Spinal cord (tissue), 9 donors: ENCODE measurements at regions not wholly inside any gene's neighbourhood (a gene's known extent, or its start where the extent isn't known, plus 50 kb on each side); places are given as distances from the start of the nearest gene placed in this dataset.

ENCODE experiments used
- DNase-seq, 6 donors: peaks; one replicate each; pipeline versions ENCODE4 v3.0.0 to v3.0.0-alpha.2; 2013 to 2015; ENCODE audit warnings: low spot score in 6 of 6, low read depth in 4 of 6
- H3K27ac ChIP-seq: one replicate; pipeline ENCODE4 v1.5.1; 2013; ENCODE audit warnings: low read depth, low read length, control low read depth
- H3K27me3 ChIP-seq: one replicate; pipeline ENCODE4 v1.6.1; 2013; ENCODE audit warnings: low read length; ENCODE audit not compliant: control insufficient read depth, insufficient read depth
- H3K36me3 ChIP-seq: one replicate; pipeline ENCODE4 v1.6.1; 2013; ENCODE audit warnings: low read length; ENCODE audit not compliant: control insufficient read depth, insufficient read depth
- H3K4me1 ChIP-seq: one replicate; pipeline ENCODE4 v1.6.1; 2013; ENCODE audit warnings: low read length; ENCODE audit not compliant: control insufficient read depth, insufficient read depth
- H3K4me3 ChIP-seq: one replicate; pipeline ENCODE4 v1.5.1; 2013; ENCODE audit warnings: low read depth, low read length, control low read depth
- H3K9me3 ChIP-seq: one replicate; pipeline ENCODE4 v1.6.1; 2013; ENCODE audit warnings: low read length; ENCODE audit not compliant: control insufficient read depth, insufficient read depth
- WGBS: methylation state at CpG from one replicate; pipeline ENCODE4 v1.1.5; 2013; ENCODE audit warnings: missing lambda C conversion rate; ENCODE audit not compliant: insufficient coverage; 5-methylcytosine and 5-hydroxymethylcytosine counted together
- donor health status: healthy.

- DNase-seq, result no peak
- Histone ChIP-seq H3K36me3 (no peaks in the 10 kb centered on the region), H3K4me1 (no peaks in the 10 kb centered on the region), H3K9me3 (no peaks in the 10 kb centered on the region), H3K4me3 (no peak overlapping the region), H3K27ac (no peak overlapping the region), H3K27me3 (no peaks in the 10 kb centered on the region)
Measured at GRCh38 chr6:67593247-67593646, 1041.8 kb upstream of the ADGRB3 start.

- H3K36me3 ChIP-seq, result no peaks in the 10 kb centered on the region
- H3K9me3 ChIP-seq, result peaks cover under 1% of the 10 kb centered on the region
- peak in 1 of 6 donors; percentile 1 for DNase-seq
- H3K4me1 ChIP-seq, result no peaks in the 10 kb centered on the region
- no peaks in the 10 kb centered on the region for H3K27me3 ChIP-seq
- no peak overlapping the region for H3K27ac ChIP-seq
- no peak overlapping the region for H3K4me3 ChIP-seq
Measured at GRCh38 chr6:67591910-67592309, 1043.2 kb upstream of the ADGRB3 start.

GRCh38 chr6:67567842-67568241 lies 1067.2 kb upstream of the ADGRB3 start:
- DNase-seq, result no peak
- no peaks in the 10 kb centered on the region for H3K36me3 ChIP-seq
- no peaks in the 10 kb centered on the region for H3K4me1 ChIP-seq
- no peak overlapping the region for H3K4me3 ChIP-seq
- WGBS, result no CpG with 5 or more reads among the region's 1 CpG
- H3K9me3 ChIP-seq, result peaks cover 1% of the 10 kb centered on the region
- H3K27ac ChIP-seq, result no peak overlapping the region
- no peaks in the 10 kb centered on the region for H3K27me3 ChIP-seq

GRCh38 chr6:67563671-67564070 lies 1071.4 kb upstream of the ADGRB3 start:
- no peaks in the 10 kb centered on the region for H3K9me3 ChIP-seq

GRCh38 chr6:67560068-67560467 lies 1075.0 kb upstream of the ADGRB3 start:
- no peaks in the 10 kb centered on the region for H3K9me3 ChIP-seq
- H3K27me3 ChIP-seq, result no peaks in the 10 kb centered on the region
- H3K36me3 ChIP-seq, result no peaks in the 10 kb centered on the region
- 78% methylated on average over 2 of the region's 2 CpGs for WGBS
- H3K4me1 ChIP-seq, result no peaks in the 10 kb centered on the region
- no peak overlapping the region for H3K27ac ChIP-seq
- H3K4me3 ChIP-seq, result no peak overlapping the region
- DNase-seq, result no peak

More at GRCh38 chr6:67563671-67564070, 1071.4 kb upstream of the ADGRB3 start:
- no peaks in the 10 kb centered on the region for H3K4me1 ChIP-seq
- no peak overlapping the region for H3K27ac ChIP-seq
- 100% methylated on average over 2 of the region's 5 CpGs for WGBS
- no peaks in the 10 kb centered on the region for H3K27me3 ChIP-seq
- no peak for DNase-seq
- H3K4me3 ChIP-seq, result no peak overlapping the region
- H3K36me3 ChIP-seq, result no peaks in the 10 kb centered on the region

GRCh38 chr6:67558985-67559384 lies 1076.1 kb upstream of the ADGRB3 start:
- no peaks in the 10 kb centered on the region for H3K36me3 ChIP-seq
- no peaks in the 10 kb centered on the region for H3K9me3 ChIP-seq
- no CpG with 5 or more reads among the region's 1 CpG for WGBS
- no peak for DNase-seq
- H3K27me3 ChIP-seq, result no peaks in the 10 kb centered on the region
- H3K4me1 ChIP-seq, result no peaks in the 10 kb centered on the region
- no peak overlapping the region for H3K27ac ChIP-seq
- no peak overlapping the region for H3K4me3 ChIP-seq

GRCh38 chr6:67544851-67545452 lies 1090.1 kb upstream of the ADGRB3 start:
- Histone ChIP-seq H3K9me3 (peaks cover 8% of the 10 kb centered on the region), H3K36me3 (no peaks in the 10 kb centered on the region), H3K4me1 (no peaks in the 10 kb centered on the region), H3K4me3 (no peak overlapping the region), H3K27me3 (no peaks in the 10 kb centered on the region), H3K27ac (no peak overlapping the region)
- DNase-seq, result no peak
- WGBS, result 100% methylated on average over 1 of the region's 1 CpG

GRCh38 chr6:67541586-67541985 lies 1093.5 kb upstream of the ADGRB3 start:
- Histone ChIP-seq H3K36me3 (no peaks in the 10 kb centered on the region), H3K27me3 (no peaks in the 10 kb centered on the region), H3K4me1 (no peaks in the 10 kb centered on the region), H3K27ac (no peak overlapping the region), H3K4me3 (no peak overlapping the region), H3K9me3 (peaks cover 8% of the 10 kb centered on the region)
- DNase-seq, result no peak

GRCh38 chr6:67538032-67538431 lies 1097.0 kb upstream of the ADGRB3 start:
- H3K9me3 ChIP-seq, result peaks cover 1% of the 10 kb centered on the region
- no peak overlapping the region for H3K4me3 ChIP-seq
- DNase-seq, result no peak
- no peaks in the 10 kb centered on the region for H3K4me1 ChIP-seq
- H3K36me3 ChIP-seq, result no peaks in the 10 kb centered on the region
- WGBS, result no CpG with 5 or more reads among the region's 1 CpG
- H3K27ac ChIP-seq, result no peak overlapping the region
- no peaks in the 10 kb centered on the region for H3K27me3 ChIP-seq

GRCh38 chr6:67535946-67536345 lies 1099.1 kb upstream of the ADGRB3 start:
- DNase-seq, result no peak
- no CpG with 5 or more reads among the region's 3 CpGs for WGBS
- H3K4me1 ChIP-seq, result no peaks in the 10 kb centered on the region
- H3K9me3 ChIP-seq, result no peaks in the 10 kb centered on the region
- no peaks in the 10 kb centered on the region for H3K36me3 ChIP-seq
- no peaks in the 10 kb centered on the region for H3K27me3 ChIP-seq
- no peak overlapping the region for H3K27ac ChIP-seq
- no peak overlapping the region for H3K4me3 ChIP-seq
